Stimulated activated CD4-positive, alpha-beta T cell treated with anti-CD3 and anti-CD28 coated beads, Interleukin-15, amount 100 ng/mL, for 1 hour (primary cell): ENCODE measurements at regions not wholly inside any gene's neighbourhood (a gene's known extent, or its start where the extent isn't known, plus 50 kb on each side); places are given as distances from the start of the nearest gene placed in this dataset.
"Not testable (repeated sequence)": the region's sequence is repeated elsewhere in the genome, so short reads cannot be mapped to it uniquely, and the experiment has no call there.

Experiments
- DNase-seq, 2 donors: peaks; one replicate each; pipeline ENCODE4 v3.0.0-alpha.2; 2020; ENCODE audit warnings: low read depth in 1 of 2, low spot score in 1 of 2

- DNase-seq: no peak
These were observed 102.1 kb upstream of the NECTIN3 start for GRCh38 chr3:110969229-110970211.

DNA sequence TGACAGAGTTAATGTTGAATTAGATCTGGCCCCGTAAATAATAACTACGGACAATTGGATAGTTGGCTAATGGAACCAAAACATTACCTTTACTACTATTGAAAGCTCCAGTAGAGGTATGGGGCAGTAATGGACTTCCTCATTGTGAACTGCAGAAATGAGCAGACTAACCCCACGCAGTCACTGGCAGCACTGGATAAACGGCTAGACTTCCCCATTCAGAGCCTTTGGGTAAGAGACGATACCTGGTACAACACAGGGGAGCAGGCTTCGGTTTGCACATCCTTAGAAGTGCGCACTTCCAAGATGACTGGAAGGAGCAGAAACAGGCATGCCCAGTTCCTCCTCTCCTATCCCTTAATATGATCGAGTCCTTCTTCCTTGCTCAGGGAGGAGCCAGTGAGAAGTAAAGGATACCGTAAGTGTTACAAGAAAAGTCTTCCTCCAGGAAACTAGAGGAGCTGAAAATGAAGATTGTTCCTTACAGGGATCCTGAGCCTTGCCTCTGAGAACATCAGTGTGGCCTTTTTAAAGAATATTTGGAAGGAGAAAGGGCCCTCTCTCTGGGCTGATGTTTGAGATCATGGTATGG, 100.5 kb upstream of the NECTIN3 start:
- no peak for DNase-seq

GRCh38 chr3:110973263-110973895, 98.2 kb upstream of the NECTIN3 start:
- DNase-seq: no peak

DNA sequence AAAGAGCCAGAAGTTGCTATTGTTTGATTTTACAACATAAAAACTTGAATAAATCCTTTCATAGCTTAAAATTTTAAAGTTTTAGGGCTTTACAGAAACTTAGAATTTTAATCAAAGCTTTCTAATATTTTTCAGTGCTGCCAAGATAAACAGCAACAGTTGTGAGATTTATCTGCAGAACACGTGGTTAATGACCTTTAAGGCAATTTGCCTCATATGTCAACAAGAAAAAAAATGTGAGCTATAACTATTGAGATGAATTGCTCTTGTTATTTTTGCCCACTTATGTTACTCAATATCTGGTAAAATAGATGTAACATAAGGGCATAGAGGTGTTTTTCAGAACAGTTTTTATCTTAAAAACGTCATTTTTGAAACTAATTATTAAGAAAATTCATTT, 96.7 kb upstream of the NECTIN3 start:
- no peak for DNase-seq

- DNase-seq: no peak
These were observed 87.0 kb upstream of the NECTIN3 start for GRCh38 chr3:110984456-110985250.

DNA sequence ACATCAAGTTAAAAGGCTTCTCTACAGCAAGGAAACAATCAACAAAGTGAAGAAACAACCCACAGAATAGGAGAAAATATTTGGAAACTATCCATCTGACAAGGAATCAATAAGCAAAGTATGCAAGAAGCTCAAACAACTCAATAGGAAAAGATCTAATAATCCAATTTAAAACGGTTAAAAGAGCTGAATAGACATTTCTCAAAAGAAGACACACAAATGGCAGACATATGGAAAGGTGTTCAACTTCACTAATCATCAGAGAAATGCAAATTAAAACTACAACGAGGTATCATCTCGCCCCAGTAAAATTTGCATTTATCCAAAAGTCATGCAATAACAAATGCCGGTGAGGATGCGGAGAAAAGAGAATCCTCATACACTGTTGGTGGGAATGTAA, 82.2 kb upstream of the NECTIN3 start:
- no peak for DNase-seq

GRCh38 chr3:110995461-110996231, 76.0 kb upstream of the NECTIN3 start:
- no peak for DNase-seq

DNA sequence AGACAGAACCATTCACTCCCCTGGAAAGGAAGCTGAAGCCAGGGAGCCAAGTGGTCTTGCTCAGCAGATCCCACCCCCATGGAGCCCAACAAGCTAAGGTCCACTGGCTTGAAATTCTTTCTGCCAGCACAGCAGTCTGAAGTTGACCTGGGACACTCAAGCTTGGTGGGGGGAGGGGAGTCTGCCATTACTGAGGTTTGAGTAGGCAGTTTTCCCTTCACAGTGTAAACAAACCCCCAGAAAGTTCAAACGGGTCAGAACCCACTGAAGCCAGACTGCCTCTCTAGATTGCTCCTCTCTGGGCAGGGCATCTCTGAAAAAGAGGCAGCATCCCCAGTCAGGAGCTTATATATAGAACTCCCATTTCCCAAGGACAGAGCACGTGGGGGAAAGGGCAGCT, 72.8 kb upstream of the NECTIN3 start:
- DNase-seq: not testable (repeated sequence)

- not testable (repeated sequence) for DNase-seq
These were observed 65.1 kb upstream of the NECTIN3 start for GRCh38 chr3:111006485-111006884.

GRCh38 chr3:111012388-111013248, 59.0 kb upstream of the NECTIN3 start:
- no peak for DNase-seq
